H1 (cell line): ENCODE measurements at regions not wholly inside any gene's neighbourhood (a gene's known extent, or its start where the extent isn't known, plus 50 kb on each side); places are given as distances from the start of the nearest gene placed in this dataset.

Source experiments
- CBX5 ChIP-seq: fragments of 300-800, 300-1000 bp; sonication (generic); IDR thresholded peaks from 2 replicates; pipeline ENCODE4 v1.7.1; 2016; ENCODE audit warnings: antibody characterized with exemption, low read length, low read depth
- CBX8 ChIP-seq: fragments of 300-800, 300-1000 bp; sonication (generic); IDR thresholded peaks from 2 replicates; pipeline ENCODE4 v1.7.1; 2016; ENCODE audit warnings: low read depth, low read length, borderline replicate concordance
- MAFK ChIP-seq: IDR thresholded peaks from 2 replicates; pipeline ENCODE4 v1.6.1; 2012; ENCODE audit warnings: low read depth, mild to moderate bottlenecking, improper control_type of control experiment, low read length
- SP2 ChIP-seq: IDR thresholded peaks from 2 replicates; pipeline ENCODE4 v1.6.1; 2012; ENCODE audit warnings: mild to moderate bottlenecking, low read length, inconsistent platforms
- ZNF274 ChIP-seq: IDR thresholded peaks from 2 replicates; pipeline ENCODE4 v1.7.0; 2012; ENCODE audit warnings: low read length, borderline replicate concordance; ENCODE audit errors: extremely low read depth

- TF ChIP-seq CBX5 (no peak), MAFK (no peak), ZNF274 (no peak), CBX8 (no peak), SP2 (no peak)
These were observed 143.5 kb upstream of the MMADHC start (continued) for GRCh38 chr2:149731079-149731478.
